Thoracic aorta (tissue), 2 donors: ENCODE measurements at regions not wholly inside any gene's neighbourhood (a gene's known extent, or its start where the extent isn't known, plus 50 kb on each side); places are given as distances from the start of the nearest gene placed in this dataset.

ENCODE experiments used
- ATAC-seq: fragments of 150-250 bp; one replicate; pipeline ENCODE4 v1.8.0; 2017; ENCODE audit warnings: low read depth; ENCODE audit not compliant: insufficient number of reproducible peaks, low FRiP score
- DNase-seq: peaks from one replicate; pipeline ENCODE4 v3.0.0-alpha.2; 2020; ENCODE audit warnings: low spot score
- H3K27ac ChIP-seq, 2 donors: fragments of 200-600 bp; sonication (generic); 1 replicate in 1 of 2; 2 replicates in 1 of 2; pipeline ENCODE4 v1.5.1; 2016; ENCODE audit warnings: mild to moderate bottlenecking in 2 of 2, moderate library complexity in 2 of 2
- H3K27me3 ChIP-seq: fragments of 200-600 bp; sonication (generic); replicated peaks from 2 replicates; pipeline ENCODE4 v1.6.0; 2016; ENCODE audit warnings: mild to moderate bottlenecking; ENCODE audit not compliant: insufficient read depth
- H3K36me3 ChIP-seq: fragments of 200-600 bp; sonication (generic); one replicate; pipeline ENCODE4 v1.5.1; 2016
- H3K4me1 ChIP-seq, 2 donors: fragments of 200-600 bp; sonication (generic); 1 replicate in 1 of 2; 2 replicates in 1 of 2; pipeline versions ENCODE4 v1.5.1 to v1.6.0; 2016; ENCODE audit warnings: low read depth in 2 of 2, mild to moderate bottlenecking in 1 of 2; ENCODE audit not compliant: control insufficient read depth in 1 of 2
- H3K4me3 ChIP-seq: fragments of 200-600 bp; sonication (generic); 2 replicates; pipeline ENCODE4 v1.5.1; 2016; ENCODE audit warnings: mild to moderate bottlenecking
- H3K9me3 ChIP-seq: fragments of 200-600 bp; sonication (generic); 2 replicates; pipeline ENCODE4 v1.5.1; 2016
- TF ChIP-seq, protein P1 (sequence below): fragments of 200-600 bp; sonication (generic); IDR thresholded peaks from one replicate; pipeline ENCODE4 v1.5.1; 2019; ENCODE audit warnings: antibody characterized with exemption

DNA sequence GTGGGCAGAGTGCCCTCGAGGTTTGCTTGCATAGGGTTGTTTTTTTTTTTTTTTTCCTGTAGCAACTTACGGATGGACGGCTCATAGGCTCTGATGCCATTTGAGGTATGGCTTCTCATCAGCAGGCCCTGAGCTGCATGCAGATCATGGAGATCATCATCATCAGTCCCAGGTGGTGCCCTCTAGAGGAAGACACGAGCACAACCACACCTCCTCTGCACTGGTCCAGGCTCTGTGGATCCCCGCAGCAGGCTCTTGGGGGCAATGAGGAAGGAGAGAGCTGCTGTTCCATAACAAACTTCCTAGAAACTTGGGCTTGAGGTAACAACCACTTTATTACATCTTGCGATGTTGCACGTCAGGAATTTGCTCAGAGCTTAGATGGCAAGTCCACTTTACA, 132.7 kb upstream of the CXCL12 start:
- Histone ChIP-seq H3K4me1 (no peaks in the 10 kb centered on the region), H3K27ac (no peak overlapping the region), H3K27me3 (no peaks in the 10 kb centered on the region), H3K36me3 (no peaks in the 10 kb centered on the region), H3K4me3 (no peak overlapping the region), H3K9me3 (no peaks in the 10 kb centered on the region)
- TF ChIP-seq, protein P1, sequence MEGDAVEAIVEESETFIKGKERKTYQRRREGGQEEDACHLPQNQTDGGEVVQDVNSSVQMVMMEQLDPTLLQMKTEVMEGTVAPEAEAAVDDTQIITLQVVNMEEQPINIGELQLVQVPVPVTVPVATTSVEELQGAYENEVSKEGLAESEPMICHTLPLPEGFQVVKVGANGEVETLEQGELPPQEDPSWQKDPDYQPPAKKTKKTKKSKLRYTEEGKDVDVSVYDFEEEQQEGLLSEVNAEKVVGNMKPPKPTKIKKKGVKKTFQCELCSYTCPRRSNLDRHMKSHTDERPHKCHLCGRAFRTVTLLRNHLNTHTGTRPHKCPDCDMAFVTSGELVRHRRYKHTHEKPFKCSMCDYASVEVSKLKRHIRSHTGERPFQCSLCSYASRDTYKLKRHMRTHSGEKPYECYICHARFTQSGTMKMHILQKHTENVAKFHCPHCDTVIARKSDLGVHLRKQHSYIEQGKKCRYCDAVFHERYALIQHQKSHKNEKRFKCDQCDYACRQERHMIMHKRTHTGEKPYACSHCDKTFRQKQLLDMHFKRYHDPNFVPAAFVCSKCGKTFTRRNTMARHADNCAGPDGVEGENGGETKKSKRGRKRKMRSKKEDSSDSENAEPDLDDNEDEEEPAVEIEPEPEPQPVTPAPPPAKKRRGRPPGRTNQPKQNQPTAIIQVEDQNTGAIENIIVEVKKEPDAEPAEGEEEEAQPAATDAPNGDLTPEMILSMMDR: no peak
- ATAC-seq (no peak), DNase-seq (no peak)

DNA sequence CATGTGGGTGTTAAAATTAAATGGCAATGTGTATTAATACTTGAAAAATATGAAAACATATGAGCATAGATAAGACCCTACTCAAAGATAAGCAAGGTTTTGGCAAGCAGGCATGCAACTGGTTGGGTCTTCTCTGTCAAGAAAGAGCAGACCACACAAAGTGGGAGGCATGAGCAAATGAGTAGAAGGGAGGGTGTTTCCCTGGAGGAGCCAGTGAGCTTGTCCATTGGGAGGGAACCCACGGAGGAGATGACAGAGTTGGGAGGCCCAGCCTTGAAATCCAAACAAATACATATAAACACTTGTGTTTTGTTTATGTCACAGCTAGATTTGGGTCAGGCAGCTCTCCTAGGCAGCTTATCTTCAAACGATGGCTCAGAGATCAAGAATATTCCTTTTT, 134.5 kb upstream of the CXCL12 start:
- Histone ChIP-seq H3K4me1 (no peaks in the 10 kb centered on the region), H3K4me3 (no peak overlapping the region), H3K36me3 (no peaks in the 10 kb centered on the region), H3K9me3 (no peaks in the 10 kb centered on the region), H3K27me3 (no peaks in the 10 kb centered on the region), H3K27ac (no peak overlapping the region)
- DNase-seq (no peak), ATAC-seq (no peak)
- TF ChIP-seq, protein P1: no peak

DNA sequence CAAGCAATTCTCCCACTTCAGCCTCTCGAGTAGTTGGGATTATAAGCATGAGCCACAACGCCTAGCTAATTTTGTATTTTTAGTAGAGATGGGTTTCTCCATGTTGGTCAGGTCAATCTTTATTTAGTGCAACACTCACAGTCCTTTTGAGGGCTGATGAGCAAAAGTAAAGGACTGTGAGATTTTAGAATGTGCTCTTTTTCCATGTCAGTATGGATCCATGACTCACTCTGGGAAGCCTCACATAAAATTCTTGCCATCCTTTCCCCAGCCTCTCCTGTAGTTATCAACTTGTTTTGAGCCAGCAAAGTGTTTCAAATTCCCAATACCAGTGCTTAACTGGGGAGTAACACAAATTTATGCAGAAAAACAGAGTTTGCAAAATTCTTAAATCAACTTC, 135.8 kb upstream of the CXCL12 start:
- H3K27me3 ChIP-seq: no peaks in the 10 kb centered on the region
- no peak overlapping the region for H3K27ac ChIP-seq
- no peaks in the 10 kb centered on the region for H3K4me1 ChIP-seq
- TF ChIP-seq, protein P1: no peak
- no peak for DNase-seq
- no peak overlapping the region for H3K4me3 ChIP-seq
- H3K36me3 ChIP-seq: no peaks in the 10 kb centered on the region
- H3K9me3 ChIP-seq: no peaks in the 10 kb centered on the region
- ATAC-seq: no peak

DNA sequence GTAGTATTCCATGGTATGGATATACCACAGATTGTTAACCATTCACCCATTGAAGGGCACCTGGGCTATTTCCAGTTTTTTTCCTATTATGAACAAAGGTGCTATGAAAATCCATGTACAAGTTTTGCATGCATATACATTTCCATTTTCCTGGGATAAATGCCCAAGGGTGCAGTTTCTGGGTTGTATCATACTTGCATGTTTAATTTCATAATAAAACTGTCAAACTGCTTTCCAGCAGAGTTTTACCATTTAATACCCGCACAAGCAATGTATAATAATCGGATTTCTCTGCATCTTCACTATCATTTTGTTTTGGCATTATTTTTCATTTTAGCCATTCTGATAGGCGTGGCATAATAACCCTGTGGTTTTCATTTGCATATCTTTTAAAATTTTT, 154.3 kb upstream of the CXCL12 start:
- Histone ChIP-seq H3K4me1 (no peaks in the 10 kb centered on the region), H3K27ac (no peak overlapping the region), H3K9me3 (no peaks in the 10 kb centered on the region), H3K4me3 (no peak overlapping the region), H3K27me3 (no peaks in the 10 kb centered on the region), H3K36me3 (no peaks in the 10 kb centered on the region)
- ATAC-seq (no peak), DNase-seq (no peak)
- TF ChIP-seq, protein P1: no peak

DNA sequence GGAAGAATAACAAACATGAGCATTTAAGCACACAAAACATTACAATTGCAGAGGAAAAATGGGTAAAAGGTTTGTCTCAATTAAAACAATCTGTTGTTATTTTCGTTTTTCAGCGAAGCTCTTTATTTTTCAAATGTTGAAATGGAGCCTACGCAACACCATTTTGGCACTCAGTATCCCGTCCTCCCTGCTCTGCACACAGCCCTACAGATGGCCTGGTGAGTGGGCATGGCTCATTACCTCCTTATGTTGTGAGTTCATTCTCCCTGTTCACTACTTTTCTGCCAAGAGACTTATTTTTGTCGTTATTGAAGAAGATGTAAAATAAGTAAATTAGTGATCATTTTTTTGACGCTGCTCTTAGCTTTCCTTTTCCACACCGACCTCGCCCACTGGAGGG, 167.8 kb upstream of the CXCL12 start:
- DNase-seq (no peak), ATAC-seq (no peak)
- Histone ChIP-seq H3K27ac (no peak overlapping the region), H3K4me1 (no peaks in the 10 kb centered on the region), H3K36me3 (no peaks in the 10 kb centered on the region), H3K27me3 (no peaks in the 10 kb centered on the region), H3K4me3 (no peak overlapping the region), H3K9me3 (peaks cover 6% of the 10 kb centered on the region)
- TF ChIP-seq, protein P1: no peak
